AG04449 (cell line): ENCODE measurements at regions not wholly inside any gene's neighbourhood (a gene's known extent, or its start where the extent isn't known, plus 50 kb on each side); places are given as distances from the start of the nearest gene placed in this dataset.

Experiments used
- CTCF ChIA-PET: fragments of 350-600 bp; formaldehyde crosslinking; extraction: SDS; loops from one replicate; lab custom pipeline; 2021; ENCODE audit warnings: antibody characterized with exemption; lab: Yijun Ruan, JAX
- POLR2A ChIA-PET: fragments of 400-600, 350-600 bp; formaldehyde crosslinking; extraction: SDS; loops from one replicate; lab custom pipeline; 2020; ENCODE audit warnings: antibody characterized with exemption, inconsistent platforms; lab: Yijun Ruan, JAX
- DNase-seq: peaks from one replicate; pipeline ENCODE4 v3.0.0-alpha.2; 2010; ENCODE audit warnings: low read depth, low spot score
- H3K4me3 ChIP-seq: 2 replicates; pipeline ENCODE4 v1.5.1; 2011; ENCODE audit warnings: low read depth, mild to moderate bottlenecking, control low read depth, low read length
- TF ChIP-seq, protein P1 (sequence below): IDR thresholded peaks from one replicate; pipeline ENCODE4 v1.5.1; 2011; ENCODE audit warnings: mild to moderate bottlenecking, moderate library complexity, low read length, control low read depth, inconsistent platforms; ENCODE audit not compliant: insufficient read depth; ENCODE audit errors: missing control alignments

GRCh38 chr10:125375210-125375609 is 214.8 kb upstream of the CTBP2 start:
- TF ChIP-seq, protein P1, sequence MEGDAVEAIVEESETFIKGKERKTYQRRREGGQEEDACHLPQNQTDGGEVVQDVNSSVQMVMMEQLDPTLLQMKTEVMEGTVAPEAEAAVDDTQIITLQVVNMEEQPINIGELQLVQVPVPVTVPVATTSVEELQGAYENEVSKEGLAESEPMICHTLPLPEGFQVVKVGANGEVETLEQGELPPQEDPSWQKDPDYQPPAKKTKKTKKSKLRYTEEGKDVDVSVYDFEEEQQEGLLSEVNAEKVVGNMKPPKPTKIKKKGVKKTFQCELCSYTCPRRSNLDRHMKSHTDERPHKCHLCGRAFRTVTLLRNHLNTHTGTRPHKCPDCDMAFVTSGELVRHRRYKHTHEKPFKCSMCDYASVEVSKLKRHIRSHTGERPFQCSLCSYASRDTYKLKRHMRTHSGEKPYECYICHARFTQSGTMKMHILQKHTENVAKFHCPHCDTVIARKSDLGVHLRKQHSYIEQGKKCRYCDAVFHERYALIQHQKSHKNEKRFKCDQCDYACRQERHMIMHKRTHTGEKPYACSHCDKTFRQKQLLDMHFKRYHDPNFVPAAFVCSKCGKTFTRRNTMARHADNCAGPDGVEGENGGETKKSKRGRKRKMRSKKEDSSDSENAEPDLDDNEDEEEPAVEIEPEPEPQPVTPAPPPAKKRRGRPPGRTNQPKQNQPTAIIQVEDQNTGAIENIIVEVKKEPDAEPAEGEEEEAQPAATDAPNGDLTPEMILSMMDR = no peak
- POLR2A ChIA-PET = no interaction called here
- H3K4me3 ChIP-seq = no peak overlapping the region
- CTCF ChIA-PET = no interaction called here
- no peak for DNase-seq

DNA sequence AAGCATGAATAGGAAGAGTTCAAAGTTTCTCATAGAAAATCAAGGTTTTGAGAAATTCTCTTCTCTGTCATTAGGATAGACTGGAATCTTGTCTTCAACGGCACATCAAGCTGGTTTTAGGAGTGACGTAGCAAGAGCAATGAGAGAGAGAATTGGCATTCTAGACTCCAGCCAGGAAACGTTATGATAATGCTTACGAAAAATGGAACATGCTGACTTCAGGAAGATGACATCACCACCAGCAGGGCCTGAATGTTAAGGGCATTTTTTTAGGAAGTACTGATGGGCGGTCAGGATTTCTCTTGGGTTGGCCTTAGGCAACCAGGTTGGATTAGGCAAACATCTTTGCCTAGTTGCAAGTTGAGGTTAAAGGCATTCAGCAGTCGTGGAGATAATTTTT is 213.2 kb upstream of the CTBP2 start:
- CTCF ChIA-PET = no interaction called here
- POLR2A ChIA-PET = no interaction called here
- no peak overlapping the region for H3K4me3 ChIP-seq
- TF ChIP-seq, protein P1 = no peak
- no peak for DNase-seq

GRCh38 chr10:125370578-125370977 is 210.2 kb upstream of the CTBP2 start:
- H3K4me3 ChIP-seq = no peak overlapping the region
- TF ChIP-seq, protein P1 = no peak
- CTCF ChIA-PET = no interaction called here
- no peak for DNase-seq
- POLR2A ChIA-PET = no interaction called here

- CTCF ChIA-PET = no interaction called here
- DNase-seq = no peak
- POLR2A ChIA-PET = no interaction called here
- TF ChIP-seq, protein P1 = no peak
- no peak overlapping the region for H3K4me3 ChIP-seq
Observed at GRCh38 chr10:125369382-125370326, 209.3 kb upstream of the CTBP2 start.

DNA sequence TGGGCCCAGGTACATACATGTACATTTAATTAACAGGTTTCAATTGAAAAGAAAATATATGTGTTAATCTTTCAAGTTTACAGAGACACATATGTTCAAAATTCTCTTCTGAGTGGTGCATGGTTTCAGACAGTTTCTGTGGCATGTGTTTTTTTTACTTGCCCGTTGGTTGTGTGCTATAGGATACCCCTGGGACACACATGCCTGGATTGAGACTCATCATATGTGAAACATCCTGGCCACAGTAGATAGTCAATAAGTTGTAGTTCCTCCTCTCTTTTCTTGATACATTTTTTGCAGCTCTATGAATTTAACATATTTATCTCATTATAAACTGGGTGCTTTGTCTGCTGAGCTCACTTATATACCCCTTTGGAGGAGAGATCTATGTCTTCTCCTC is 207.8 kb upstream of the CTBP2 start:
- TF ChIP-seq, protein P1 = no peak
- CTCF ChIA-PET = no interaction called here

GRCh38 chr10:125363791-125364190 is 203.4 kb upstream of the CTBP2 start:
- no peak overlapping the region for H3K4me3 ChIP-seq
- DNase-seq = no peak
- TF ChIP-seq, protein P1 = no peak
- POLR2A ChIA-PET = no interaction called here
- CTCF ChIA-PET = no interaction called here

More for the DNA sequence above, 207.8 kb upstream of the CTBP2 start:
- POLR2A ChIA-PET = no interaction called here
- no peak overlapping the region for H3K4me3 ChIP-seq
- DNase-seq = no peak
